HG03565 (cell line): ENCODE measurements at regions not wholly inside any gene's neighbourhood (a gene's known extent, or its start where the extent isn't known, plus 50 kb on each side); places are given as distances from the start of the nearest gene placed in this dataset.

Source experiments
- ATAC-seq: cut with Tn5 transposase; IDR thresholded peaks from one replicate; pipeline ENCODE4 v1.9.1; 2021; ENCODE audit warnings: mild to moderate bottlenecking, moderate library complexity; ENCODE audit not compliant: unreplicated experiment

- no peak for ATAC-seq
These were observed 306.2 kb upstream of the ARID1B start for GRCh38 chr6:156471000-156471399.

GRCh38 chr6:156464100-156464878 is 312.9 kb upstream of the ARID1B start:
- ATAC-seq, result peak; percentile 77

- no peak for ATAC-seq
These were observed 315.5 kb upstream of the ARID1B start for GRCh38 chr6:156461647-156462046.

- no peak for ATAC-seq
These were observed 319.6 kb upstream of the ARID1B start for GRCh38 chr6:156457601-156458000.

GRCh38 chr6:156455847-156456246 is 321.3 kb upstream of the ARID1B start:
- no peak for ATAC-seq

GRCh38 chr6:156454867-156455266 is 322.3 kb upstream of the ARID1B start:
- no peak for ATAC-seq

- ATAC-seq, result no peak
These were observed 325.5 kb upstream of the ARID1B start for GRCh38 chr6:156451726-156452125.

GRCh38 chr6:156451088-156451487 is 326.1 kb upstream of the ARID1B start:
- ATAC-seq, result no peak

GRCh38 chr6:156450421-156450820 is 326.8 kb upstream of the ARID1B start:
- ATAC-seq, result no peak

GRCh38 chr6:156449569-156449968 is 327.6 kb upstream of the ARID1B start:
- ATAC-seq, result no peak

GRCh38 chr6:156449128-156449527 is 328.1 kb upstream of the ARID1B start:
- ATAC-seq, result no peak

GRCh38 chr6:156448579-156448978 is 328.6 kb upstream of the ARID1B start:
- ATAC-seq, result no peak

GRCh38 chr6:156440688-156441087 is 336.5 kb upstream of the ARID1B start:
- no peak for ATAC-seq

- ATAC-seq, result no peak
These were observed 338.7 kb upstream of the ARID1B start for GRCh38 chr6:156438350-156438923.

GRCh38 chr6:156437121-156437879 is 339.9 kb upstream of the ARID1B start:
- ATAC-seq, result no peak

GRCh38 chr6:156434795-156435190 is 342.4 kb upstream of the ARID1B start:
- no peak for ATAC-seq

- ATAC-seq, result no peak
These were observed 343.0 kb upstream of the ARID1B start for GRCh38 chr6:156434049-156434794.

- ATAC-seq, result no peak
These were observed 344.6 kb upstream of the ARID1B start for GRCh38 chr6:156432543-156432942.

- no peak for ATAC-seq
These were observed 346.8 kb upstream of the ARID1B start for GRCh38 chr6:156430386-156430785.

- ATAC-seq, result no peak
These were observed 349.8 kb upstream of the ARID1B start for GRCh38 chr6:156427345-156427744.

GRCh38 chr6:156425359-156426020 is 351.7 kb upstream of the ARID1B start:
- no peak for ATAC-seq
